ENCODE measurements at regions not wholly inside any gene's neighbourhood (a gene's known extent, or its start where the extent isn't known, plus 50 kb on each side); places are given as distances from the start of the nearest gene placed in this dataset.

DNA sequence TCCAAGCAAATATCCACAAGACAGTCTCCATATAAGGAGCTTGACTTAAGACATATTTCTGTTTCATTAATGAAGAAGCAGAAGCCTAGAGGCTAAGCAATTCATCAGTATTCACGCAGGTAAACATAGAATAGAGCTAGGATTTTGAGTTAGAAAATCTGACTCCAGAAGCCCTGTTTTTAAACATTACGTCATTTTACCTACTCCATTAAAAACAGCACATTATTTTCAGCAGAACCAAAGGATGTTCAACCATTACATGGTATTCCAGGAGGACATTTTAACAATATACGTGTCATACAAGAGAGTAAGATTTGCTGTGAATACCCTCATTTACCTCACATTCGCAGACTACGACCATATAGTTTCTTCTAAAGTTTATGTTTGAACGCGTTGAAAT is 403.3 kb upstream of the TRAM1L1 start:
- TF ChIP-seq, protein P1, sequence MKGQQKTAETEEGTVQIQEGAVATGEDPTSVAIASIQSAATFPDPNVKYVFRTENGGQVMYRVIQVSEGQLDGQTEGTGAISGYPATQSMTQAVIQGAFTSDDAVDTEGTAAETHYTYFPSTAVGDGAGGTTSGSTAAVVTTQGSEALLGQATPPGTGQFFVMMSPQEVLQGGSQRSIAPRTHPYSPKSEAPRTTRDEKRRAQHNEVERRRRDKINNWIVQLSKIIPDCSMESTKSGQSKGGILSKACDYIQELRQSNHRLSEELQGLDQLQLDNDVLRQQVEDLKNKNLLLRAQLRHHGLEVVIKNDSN (IDR thresholded peaks at IDR 0.05): no peak
- TF ChIP-seq, protein P2, sequence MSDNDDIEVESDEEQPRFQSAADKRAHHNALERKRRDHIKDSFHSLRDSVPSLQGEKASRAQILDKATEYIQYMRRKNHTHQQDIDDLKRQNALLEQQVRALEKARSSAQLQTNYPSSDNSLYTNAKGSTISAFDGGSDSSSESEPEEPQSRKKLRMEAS (IDR thresholded peaks at IDR 0.05): no peak
- TF ChIP-seq CEBPB (IDR thresholded peaks at IDR 0.05) (no peak), EP300 (IDR thresholded peaks at IDR 0.05; ENCODE audit: borderline replicate concordance) (no peak), YY1 (IDR thresholded peaks at IDR 0.05; ENCODE audit: low read depth) (no peak), EGR1 (IDR thresholded peaks at IDR 0.05) (no peak), FOXM1 (IDR thresholded peaks at IDR 0.05; ENCODE audit: borderline replicate concordance, low read depth) (no peak), TAF1 (IDR thresholded peaks at IDR 0.05; ENCODE audit: low read depth) (no peak), NFIC (IDR thresholded peaks at IDR 0.05) (no peak), TEAD4 (IDR thresholded peaks at IDR 0.05) (no peak), CREB1 (IDR thresholded peaks at IDR 0.05; ENCODE audit: low read depth) (no peak), RAD21 (IDR thresholded peaks at IDR 0.05; ENCODE audit: low read depth) (no peak), ZBTB7A (IDR thresholded peaks at IDR 0.05; ENCODE audit: low read depth) (no peak), TCF12 (IDR thresholded peaks at IDR 0.05; ENCODE audit: low read depth) (no peak)
- TF ChIP-seq, protein P3, sequence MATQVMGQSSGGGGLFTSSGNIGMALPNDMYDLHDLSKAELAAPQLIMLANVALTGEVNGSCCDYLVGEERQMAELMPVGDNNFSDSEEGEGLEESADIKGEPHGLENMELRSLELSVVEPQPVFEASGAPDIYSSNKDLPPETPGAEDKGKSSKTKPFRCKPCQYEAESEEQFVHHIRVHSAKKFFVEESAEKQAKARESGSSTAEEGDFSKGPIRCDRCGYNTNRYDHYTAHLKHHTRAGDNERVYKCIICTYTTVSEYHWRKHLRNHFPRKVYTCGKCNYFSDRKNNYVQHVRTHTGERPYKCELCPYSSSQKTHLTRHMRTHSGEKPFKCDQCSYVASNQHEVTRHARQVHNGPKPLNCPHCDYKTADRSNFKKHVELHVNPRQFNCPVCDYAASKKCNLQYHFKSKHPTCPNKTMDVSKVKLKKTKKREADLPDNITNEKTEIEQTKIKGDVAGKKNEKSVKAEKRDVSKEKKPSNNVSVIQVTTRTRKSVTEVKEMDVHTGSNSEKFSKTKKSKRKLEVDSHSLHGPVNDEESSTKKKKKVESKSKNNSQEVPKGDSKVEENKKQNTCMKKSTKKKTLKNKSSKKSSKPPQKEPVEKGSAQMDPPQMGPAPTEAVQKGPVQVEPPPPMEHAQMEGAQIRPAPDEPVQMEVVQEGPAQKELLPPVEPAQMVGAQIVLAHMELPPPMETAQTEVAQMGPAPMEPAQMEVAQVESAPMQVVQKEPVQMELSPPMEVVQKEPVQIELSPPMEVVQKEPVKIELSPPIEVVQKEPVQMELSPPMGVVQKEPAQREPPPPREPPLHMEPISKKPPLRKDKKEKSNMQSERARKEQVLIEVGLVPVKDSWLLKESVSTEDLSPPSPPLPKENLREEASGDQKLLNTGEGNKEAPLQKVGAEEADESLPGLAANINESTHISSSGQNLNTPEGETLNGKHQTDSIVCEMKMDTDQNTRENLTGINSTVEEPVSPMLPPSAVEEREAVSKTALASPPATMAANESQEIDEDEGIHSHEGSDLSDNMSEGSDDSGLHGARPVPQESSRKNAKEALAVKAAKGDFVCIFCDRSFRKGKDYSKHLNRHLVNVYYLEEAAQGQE (IDR thresholded peaks at IDR 0.05; ENCODE audit: low read depth): no peak

DNA sequence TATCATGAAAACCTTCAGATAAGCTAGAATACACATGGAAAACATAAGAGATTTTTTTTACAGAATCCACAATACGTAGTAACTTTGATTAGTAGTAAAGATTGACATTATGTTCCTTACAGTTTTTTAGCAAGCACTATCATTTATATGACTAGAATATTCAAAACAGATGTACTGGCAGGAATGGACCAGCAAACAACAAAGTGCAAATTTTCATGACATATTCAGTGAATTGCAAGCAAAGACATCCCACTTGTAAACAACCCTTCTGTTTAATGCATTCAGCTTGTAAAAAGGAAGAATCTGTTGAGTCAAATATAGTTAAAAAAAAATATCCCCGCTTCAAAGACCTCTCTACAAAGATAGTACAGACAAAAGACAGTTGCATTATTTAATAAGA is 403.7 kb upstream of the TRAM1L1 start:
- no peak for TF ChIP-seq ZBTB7A (IDR thresholded peaks at IDR 0.05; ENCODE audit: low read depth)
- TF ChIP-seq, protein P1 (IDR thresholded peaks at IDR 0.05): no peak
- TF ChIP-seq NFIC (IDR thresholded peaks at IDR 0.05): no peak
- TF ChIP-seq, protein P2 (IDR thresholded peaks at IDR 0.05): no peak
- no peak for TF ChIP-seq TCF12 (IDR thresholded peaks at IDR 0.05; ENCODE audit: low read depth)
- no peak for TF ChIP-seq FOXM1 (IDR thresholded peaks at IDR 0.05; ENCODE audit: borderline replicate concordance, low read depth)
- TF ChIP-seq CREB1 (IDR thresholded peaks at IDR 0.05; ENCODE audit: low read depth): no peak
- no peak for TF ChIP-seq EGR1 (IDR thresholded peaks at IDR 0.05)

DNA sequence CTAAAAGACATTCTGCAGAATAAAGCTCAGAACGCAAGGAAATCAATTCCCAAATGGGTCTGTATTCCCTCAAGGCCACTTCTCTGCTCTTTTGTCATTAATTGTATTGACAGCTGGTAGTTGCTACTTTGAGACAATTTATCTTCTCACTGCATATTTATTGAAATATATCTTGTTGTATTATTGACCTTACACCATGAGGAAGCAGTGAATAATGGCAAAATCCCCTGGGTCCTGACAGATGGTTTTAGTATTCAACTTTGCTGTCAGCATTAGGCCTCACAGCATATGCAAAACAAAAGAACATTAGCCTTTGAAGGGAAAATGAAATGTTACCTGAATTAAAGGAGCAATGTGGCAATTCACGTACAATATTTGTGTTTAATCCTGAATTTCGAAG is 406.1 kb upstream of the TRAM1L1 start:
- no peak for TF ChIP-seq NFIC (IDR thresholded peaks at IDR 0.05)
- TF ChIP-seq, protein P3 (IDR thresholded peaks at IDR 0.05; ENCODE audit: low read depth): no peak
- no peak for TF ChIP-seq TAF1 (IDR thresholded peaks at IDR 0.05; ENCODE audit: low read depth)
- TF ChIP-seq YY1 (IDR thresholded peaks at IDR 0.05; ENCODE audit: low read depth): no peak
- TF ChIP-seq CREB1 (IDR thresholded peaks at IDR 0.05; ENCODE audit: low read depth): no peak
- TF ChIP-seq EGR1 (IDR thresholded peaks at IDR 0.05): no peak
- no peak for TF ChIP-seq RAD21 (IDR thresholded peaks at IDR 0.05; ENCODE audit: low read depth)
- TF ChIP-seq, protein P1 (IDR thresholded peaks at IDR 0.05): no peak
- no peak for TF ChIP-seq TEAD4 (IDR thresholded peaks at IDR 0.05)

DNA sequence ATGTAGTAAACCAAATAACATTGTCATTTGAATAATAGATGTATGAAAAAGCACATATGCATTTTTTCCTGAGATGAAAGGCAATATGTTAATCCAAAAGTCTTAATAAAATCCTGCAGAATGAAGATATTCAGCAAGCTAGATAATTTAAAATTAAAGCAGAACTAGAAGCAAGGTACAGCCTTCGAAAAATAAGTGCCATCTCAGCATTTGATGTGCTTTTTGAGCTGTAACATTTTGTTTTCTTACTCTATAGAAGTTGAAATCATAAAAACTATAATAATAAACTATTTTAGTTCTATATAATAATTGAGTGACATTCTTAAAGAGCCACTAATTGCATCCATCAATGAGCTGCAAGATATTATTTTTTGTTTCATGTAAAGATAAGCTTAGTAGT is 410.4 kb upstream of the TRAM1L1 start:
- TF ChIP-seq CREB1 (IDR thresholded peaks at IDR 0.05; ENCODE audit: low read depth) (no peak), FOXM1 (IDR thresholded peaks at IDR 0.05; ENCODE audit: borderline replicate concordance, low read depth) (no peak), TCF12 (IDR thresholded peaks at IDR 0.05; ENCODE audit: low read depth) (no peak), NFIC (IDR thresholded peaks at IDR 0.05) (no peak), TEAD4 (IDR thresholded peaks at IDR 0.05) (no peak), EGR1 (IDR thresholded peaks at IDR 0.05) (no peak), RAD21 (IDR thresholded peaks at IDR 0.05; ENCODE audit: low read depth) (no peak), EP300 (IDR thresholded peaks at IDR 0.05; ENCODE audit: borderline replicate concordance) (no peak), ZBTB7A (IDR thresholded peaks at IDR 0.05; ENCODE audit: low read depth) (no peak), YY1 (IDR thresholded peaks at IDR 0.05; ENCODE audit: low read depth) (no peak), TAF1 (IDR thresholded peaks at IDR 0.05; ENCODE audit: low read depth) (no peak), CEBPB (IDR thresholded peaks at IDR 0.05) (no peak)
- TF ChIP-seq, protein P1 (IDR thresholded peaks at IDR 0.05): no peak
- TF ChIP-seq, protein P2 (IDR thresholded peaks at IDR 0.05): no peak
- TF ChIP-seq, protein P3 (IDR thresholded peaks at IDR 0.05; ENCODE audit: low read depth): no peak
